H1 (cell line): ENCODE measurements at regions not wholly inside any gene's neighbourhood (a gene's known extent, or its start where the extent isn't known, plus 50 kb on each side); places are given as distances from the start of the nearest gene placed in this dataset.

ENCODE experiments used
- CTCF ChIA-PET: fragments of 300-600 bp; sonication (Branson Sonifier 250); formaldehyde crosslinking; loops from one replicate; lab custom pipeline; 2021; ENCODE audit not compliant: partially characterized antibody; lab: Charles Lee
- POLR2A ChIA-PET: fragments of 300-600 bp; sonication (Branson Sonifier 250); formaldehyde crosslinking; loops from one replicate; lab custom pipeline; 2021; ENCODE audit warnings: inconsistent platforms; ENCODE audit not compliant: partially characterized antibody; lab: Charles Lee
- DNase-seq, 2 experiments: peaks; one replicate each; pipeline versions ENCODE4 v3.0.0 to v3.0.0-alpha.2; 2010 to 2022; ENCODE audit warnings: low spot score in 2 of 2, low read depth in 1 of 2, mixed read lengths in 1 of 2
- FAIRE-seq: peaks from 2 replicates; lab custom pipeline; 2011; peaks lifted over from hg19 to GRCh38; lab: Jason Lieb, UNC
- H2AFZ ChIP-seq: 2 replicates; pipeline ENCODE4 v1.8.1; 2012; ENCODE audit warnings: low read length, inconsistent platforms
- H2AK5ac ChIP-seq: 2 replicates; pipeline ENCODE4 v1.6.1; 2013; ENCODE audit warnings: low read depth, low read length
- H2BK120ac ChIP-seq: replicated peaks from 2 replicates; pipeline ENCODE3; 2013; ENCODE audit warnings: low read depth, low read length, inconsistent platforms
- H2BK12ac ChIP-seq: 2 replicates; pipeline ENCODE4 v1.6.1; 2013; ENCODE audit warnings: low read depth, low read length
- H2BK15ac ChIP-seq: 2 replicates; pipeline ENCODE4 v1.6.1; 2013; ENCODE audit warnings: low read length
- H2BK20ac ChIP-seq: 2 replicates; pipeline ENCODE4 v1.6.1; 2013; ENCODE audit warnings: low read length
- H2BK5ac ChIP-seq: 2 replicates; pipeline ENCODE4 v1.6.1; 2013; ENCODE audit warnings: low read depth, low read length
- H3K14ac ChIP-seq: 2 replicates; pipeline ENCODE4 v1.6.1; 2013; ENCODE audit warnings: inconsistent platforms; ENCODE audit not compliant: insufficient read length
- H3K18ac ChIP-seq: 2 replicates; pipeline ENCODE4 v1.6.1; 2013; ENCODE audit warnings: low read length; ENCODE audit errors: extremely low read depth
- H3K23ac ChIP-seq: 2 replicates; pipeline ENCODE4 v1.6.1; 2013; ENCODE audit warnings: inconsistent platforms; ENCODE audit not compliant: insufficient read length
- H3K23me2 ChIP-seq: 2 replicates; pipeline ENCODE4 v1.6.1; 2013; ENCODE audit warnings: low read depth, low read length
- H3K27ac ChIP-seq: 2 replicates; pipeline ENCODE4 v1.6.1; 2011; ENCODE audit warnings: low read depth, low read length, inconsistent platforms
- H3K27me3 ChIP-seq, 4 experiments: replicated peaks in 1 of 4; 1 replicate in 1 of 4; 2 replicates in 3 of 4; pipeline versions ENCODE4 v1.6.1 to v1.8.1; 2011 to 2013; ENCODE audit warnings: low read length in 3 of 4, mild to moderate bottlenecking in 3 of 4, inconsistent platforms in 2 of 4, mixed read lengths in 2 of 4, moderate library complexity in 1 of 4; ENCODE audit not compliant: control insufficient read depth in 3 of 4, insufficient read depth in 3 of 4; ENCODE audit errors: extremely low read depth in 1 of 4
- H3K36me3 ChIP-seq, 4 experiments: 2 replicates each; pipeline versions ENCODE4 v1.6.1 to v1.8.1; 2011 to 2013; ENCODE audit warnings: mild to moderate bottlenecking in 4 of 4, low read length in 3 of 4, moderate library complexity in 2 of 4, control low read depth in 1 of 4, inconsistent platforms in 1 of 4; ENCODE audit not compliant: insufficient read depth in 4 of 4, control insufficient read depth in 2 of 4
- H3K4ac ChIP-seq: replicated peaks from 2 replicates; pipeline ENCODE3; 2013; ENCODE audit warnings: low read length, low read depth, mixed read lengths, inconsistent platforms; ENCODE audit not compliant: insufficient read length
- H3K4me1 ChIP-seq, 4 experiments: replicated peaks in 1 of 4; 1 replicate in 1 of 4; 2 replicates in 3 of 4; pipeline versions ENCODE4 v1.6.1 to v1.8.1; 2011 to 2013; ENCODE audit warnings: low read length in 3 of 4, inconsistent platforms in 2 of 4, mixed read lengths in 1 of 4; ENCODE audit not compliant: insufficient read depth in 4 of 4, control insufficient read depth in 3 of 4
- H3K4me2 ChIP-seq, 2 experiments: 2 replicates each; pipeline versions ENCODE4 v1.6.1 to v1.8.1; 2011 to 2013; ENCODE audit warnings: low read depth in 2 of 2, low read length in 2 of 2, control low read depth in 1 of 2, inconsistent platforms in 1 of 2, mild to moderate bottlenecking in 1 of 2; ENCODE audit not compliant: insufficient read depth in 1 of 2
- H3K4me3 ChIP-seq, 4 experiments: fragments of 200-600, 300-600 bp in 1 of 4; sonication (generic), shearing (Covaris generic), sonication (Bioruptor Twin) in 1 of 4; 2 replicates each; pipeline versions ENCODE4 v1.5.1 to v1.8.1; 2011 to 2016; ENCODE audit warnings: low read length in 4 of 4, low read depth in 3 of 4, control low read depth in 2 of 4, inconsistent platforms in 2 of 4, mild to moderate bottlenecking in 2 of 4, mixed read lengths in 1 of 4, moderate library complexity in 1 of 4; ENCODE audit not compliant: insufficient read depth in 2 of 4; ENCODE audit errors: extremely low read depth in 1 of 4
- H3K56ac ChIP-seq: replicated peaks from 2 replicates; pipeline ENCODE3; 2013; ENCODE audit warnings: low read depth, mild to moderate bottlenecking, mixed read lengths, low read length, inconsistent platforms; ENCODE audit not compliant: insufficient read length
- H3K79me1 ChIP-seq: 2 replicates; pipeline ENCODE4 v1.6.1; 2013; ENCODE audit warnings: low read depth, low read length, control low read depth
- H3K79me2 ChIP-seq, 2 experiments: 2 replicates each; pipeline versions ENCODE4 v1.6.1 to v1.8.1; 2012 to 2013; ENCODE audit warnings: low read length in 2 of 2, mild to moderate bottlenecking in 2 of 2, inconsistent platforms in 1 of 2; ENCODE audit not compliant: insufficient read depth in 2 of 2, control insufficient read depth in 1 of 2
- H3K9ac ChIP-seq, 4 experiments: replicated peaks in 1 of 4; 1 replicate in 1 of 4; 2 replicates in 3 of 4; pipeline versions ENCODE4 v1.6.1 to v1.8.1; 2011 to 2013; ENCODE audit warnings: low read depth in 3 of 4, low read length in 3 of 4, control low read depth in 2 of 4, mild to moderate bottlenecking in 2 of 4, moderate library complexity in 2 of 4, inconsistent platforms in 1 of 4; ENCODE audit errors: extremely low read depth in 1 of 4
- H3K9me3 ChIP-seq, 2 experiments: 2 replicates each; pipeline versions ENCODE4 v1.6.1 to v1.8.1; 2012 to 2013; ENCODE audit warnings: mild to moderate bottlenecking in 2 of 2, moderate library complexity in 2 of 2, control low read depth in 1 of 2, inconsistent platforms in 1 of 2, low read depth in 1 of 2, low read length in 1 of 2, mixed read lengths in 1 of 2; ENCODE audit not compliant: insufficient read depth in 2 of 2
- H4K20me1 ChIP-seq, 2 experiments: replicated peaks in 1 of 2; 2 replicates each; pipeline versions ENCODE3 to v1.8.1; 2011 to 2013; ENCODE audit warnings: inconsistent platforms in 2 of 2, low read length in 2 of 2, mild to moderate bottlenecking in 1 of 2; ENCODE audit not compliant: insufficient read depth in 2 of 2, control insufficient read depth in 1 of 2
- H4K5ac ChIP-seq: 2 replicates; pipeline ENCODE4 v1.6.1; 2013; ENCODE audit warnings: low read length, low read depth, mixed read lengths, inconsistent platforms; ENCODE audit not compliant: insufficient read length
- H4K8ac ChIP-seq: 2 replicates; pipeline ENCODE4 v1.8.0; 2013; ENCODE audit warnings: mild to moderate bottlenecking, moderate library complexity, low read length, inconsistent platforms; ENCODE audit not compliant: insufficient read depth; ENCODE audit errors: extremely low read depth
- H4K91ac ChIP-seq: replicated peaks from 2 replicates; pipeline ENCODE3; 2013; ENCODE audit warnings: low read length, mixed read lengths, inconsistent platforms; ENCODE audit not compliant: insufficient read length
- GTF2F1 ChIP-seq: IDR thresholded peaks from 2 replicates; pipeline ENCODE4 v1.6.1; 2012; ENCODE audit warnings: low read depth, low read length, improper control_type of control experiment, borderline replicate concordance
- HDAC2 ChIP-seq, 2 experiments: fragments of 300-600 bp in 1 of 2; sonication (generic) in 1 of 2; IDR thresholded peaks; 2 replicates each; pipeline ENCODE4 v1.6.1; 2011 to 2012; ENCODE audit warnings: low read depth in 2 of 2, low read length in 2 of 2, mild to moderate bottlenecking in 2 of 2, moderate library complexity in 2 of 2, borderline replicate concordance in 1 of 2, inconsistent platforms in 1 of 2
- JUN ChIP-seq: IDR thresholded peaks from 2 replicates; pipeline ENCODE4 v1.6.1; 2011; ENCODE audit warnings: low read depth, mild to moderate bottlenecking, improper control_type of control experiment, low read length
- JUND ChIP-seq: IDR thresholded peaks from 2 replicates; pipeline ENCODE4 v1.6.1; 2011; ENCODE audit warnings: mild to moderate bottlenecking, improper control_type of control experiment, low read length
- MAFK ChIP-seq: IDR thresholded peaks from 2 replicates; pipeline ENCODE4 v1.6.1; 2012; ENCODE audit warnings: low read depth, mild to moderate bottlenecking, improper control_type of control experiment, low read length
- NANOG ChIP-seq: IDR thresholded peaks from 2 replicates; pipeline ENCODE4 v1.6.1; 2011; ENCODE audit warnings: low read length, low read depth, mild to moderate bottlenecking, inconsistent platforms; ENCODE audit not compliant: insufficient read depth, poor library complexity, severe bottlenecking
- POLR2A ChIP-seq, 2 experiments: IDR thresholded peaks; 1 replicate in 1 of 2; 2 replicates in 1 of 2; pipeline ENCODE4 v1.6.1; 2011; ENCODE audit warnings: low read depth in 2 of 2, low read length in 2 of 2, mild to moderate bottlenecking in 2 of 2; ENCODE audit errors: control extremely low read depth in 1 of 2
- SIN3A ChIP-seq, 2 experiments: IDR thresholded peaks in 1 of 2; conservative IDR thresholded peaks in 1 of 2; 2 replicates each; pipeline ENCODE4 v1.6.1; 2011 to 2012; ENCODE audit warnings: low read length in 2 of 2, improper control_type of control experiment in 1 of 2, low read depth in 1 of 2, mild to moderate bottlenecking in 1 of 2
- SIRT6 ChIP-seq: IDR thresholded peaks from one replicate; pipeline ENCODE4 v1.7.1; 2012; ENCODE audit warnings: low read length, inconsistent platforms
- SIX5 ChIP-seq: IDR thresholded peaks from 2 replicates; pipeline ENCODE4 v1.6.1; 2011; ENCODE audit warnings: mild to moderate bottlenecking, low read depth, low read length
- SP2 ChIP-seq: IDR thresholded peaks from 2 replicates; pipeline ENCODE4 v1.6.1; 2012; ENCODE audit warnings: mild to moderate bottlenecking, low read length, inconsistent platforms
- SRF ChIP-seq: IDR thresholded peaks from 2 replicates; pipeline ENCODE4 v1.6.1; 2011; ENCODE audit warnings: mild to moderate bottlenecking, low read depth, low read length, moderate library complexity
- WGBS, 2 experiments: shearing (Covaris generic) in 1 of 2; methylation state at CpG; one replicate each; pipeline versions ENCODE4 v1.1.6 to v1.1.7; 2013 to 2015; ENCODE audit warnings: low lambda C conversion rate in 2 of 2, mixed read lengths in 2 of 2, inconsistent platforms in 1 of 2, low coverage in 1 of 2, missing lambda C conversion rate in 1 of 2; ENCODE audit not compliant: insufficient replicate concordance in 2 of 2, insufficient coverage in 1 of 2, insufficient read length in 1 of 2; ENCODE audit errors: extremely low coverage in 1 of 2, missing lambda C conversion rate in 1 of 2; 5-methylcytosine and 5-hydroxymethylcytosine counted together
- TF ChIP-seq, protein P1 (sequence below): IDR thresholded peaks from 2 replicates; pipeline ENCODE4 v1.6.1; 2012; ENCODE audit warnings: inconsistent platforms

DNA sequence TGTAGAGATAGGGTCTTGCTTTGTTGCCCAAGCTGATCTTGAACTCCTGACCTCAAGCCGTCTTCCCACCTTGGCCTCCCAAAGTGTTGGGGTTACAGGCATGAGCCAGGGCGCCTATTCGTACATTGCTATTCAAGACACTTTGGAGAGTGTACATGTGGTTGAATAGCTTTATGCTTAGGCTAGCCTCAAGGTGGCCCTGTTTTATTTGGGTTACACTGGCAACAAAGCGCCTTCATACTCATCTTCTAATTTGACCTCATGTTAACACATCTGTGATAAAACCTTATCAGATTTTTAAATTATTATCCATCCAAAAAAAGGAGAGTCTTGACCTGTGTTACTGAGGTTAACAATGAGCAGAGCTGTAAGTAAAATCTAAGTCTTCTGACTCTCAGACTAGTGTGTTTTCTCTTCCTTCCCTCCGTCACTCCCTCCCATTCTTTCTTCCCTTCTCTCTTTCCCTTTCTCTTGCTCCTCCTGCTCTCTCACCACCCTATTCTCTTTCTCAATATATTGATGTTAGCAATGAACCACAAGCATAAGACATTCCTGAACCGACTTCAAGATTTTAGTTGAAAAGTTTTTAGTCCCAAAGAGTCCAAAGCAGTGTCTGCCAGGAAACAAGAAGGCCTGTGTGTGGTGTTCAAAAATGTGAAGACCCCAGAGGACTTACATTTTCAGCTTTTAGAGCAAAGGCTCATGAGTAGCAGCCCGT is 603.7 kb upstream of the CFAP20DC start:
- no peak overlapping the region for H4K5ac ChIP-seq
- no peak overlapping the region for H2BK15ac ChIP-seq
- FAIRE-seq (no peak), DNase-seq (no peak)
- H3K79me1 ChIP-seq: no peaks in the 10 kb centered on the region
- no peak overlapping the region for H4K8ac ChIP-seq
- H3K4ac ChIP-seq: no peak overlapping the region
- no peaks in the 10 kb centered on the region for H3K4me1 ChIP-seq
- no peak overlapping the region for H3K9ac ChIP-seq
- no peak overlapping the region for H3K27ac ChIP-seq
- no peaks in the 10 kb centered on the region for H3K27me3 ChIP-seq
- H2BK12ac ChIP-seq: no peak overlapping the region
- no peak overlapping the region for H2BK120ac ChIP-seq
- H3K56ac ChIP-seq: no peak overlapping the region
- no peak overlapping the region for H2AK5ac ChIP-seq
- H2BK5ac ChIP-seq: no peak overlapping the region
- H4K91ac ChIP-seq: no peak overlapping the region
- 94% methylated on average over 7 of the region's 7 CpGs; no CpG with 5 or more reads in 1 of the 2 experiments for WGBS, 2 experiments
- no peaks in the 10 kb centered on the region for H3K23me2 ChIP-seq
- no peak overlapping the region for H3K14ac ChIP-seq
- H3K18ac ChIP-seq: no peak overlapping the region
- H3K9me3 ChIP-seq: peaks cover 0 to 4% of the 10 kb centered on the region in 2 experiments; a peak in 1 of 4 replicates
- H4K20me1 ChIP-seq: no peaks in the 10 kb centered on the region
- ChIA-PET POLR2A (no interaction called here), CTCF (interaction anchor here (0.7 to 1.0 kb wide), 2 partner anchors 30 to 379 kb away, joined by 3 read pairs; no protein-coding TSS in a partner anchor)
- H2BK20ac ChIP-seq: no peak overlapping the region
- no peaks in the 10 kb centered on the region for H3K36me3 ChIP-seq
- H2AFZ ChIP-seq: peak overlapping the region; percentile 70
- no peak overlapping the region for H3K23ac ChIP-seq
- H3K4me3 ChIP-seq: no peak overlapping the region
- H3K4me2 ChIP-seq: no peak overlapping the region
- no peaks in the 10 kb centered on the region for H3K79me2 ChIP-seq
- no peak for TF ChIP-seq MAFK
- no peak for TF ChIP-seq SP2
- TF ChIP-seq SIRT6: no peak
- no peak for TF ChIP-seq NANOG
- TF ChIP-seq JUND: no peak
- TF ChIP-seq SIX5: no peak
- TF ChIP-seq HDAC2 (IDR thresholded peaks at IDR 0.05; ENCODE audit: borderline replicate concordance in 1 of 2, low read depth in 2 of 2, low read length in 2 of 2): no peak
- TF ChIP-seq GTF2F1: no peak
- no peak for TF ChIP-seq SIN3A (conservative IDR thresholded peaks at IDR 0.05 in 1 of 2, IDR thresholded peaks at IDR 0.05 in 1 of 2; ENCODE audit: low read depth in 1 of 2, low read length in 2 of 2)
- no peak for TF ChIP-seq JUN
- no peak for TF ChIP-seq SRF
- TF ChIP-seq POLR2A (IDR thresholded peaks at IDR 0.05; ENCODE audit: control extremely low read depth in 1 of 2, low read depth in 2 of 2, low read length in 2 of 2): no peak
- TF ChIP-seq, protein P1, sequence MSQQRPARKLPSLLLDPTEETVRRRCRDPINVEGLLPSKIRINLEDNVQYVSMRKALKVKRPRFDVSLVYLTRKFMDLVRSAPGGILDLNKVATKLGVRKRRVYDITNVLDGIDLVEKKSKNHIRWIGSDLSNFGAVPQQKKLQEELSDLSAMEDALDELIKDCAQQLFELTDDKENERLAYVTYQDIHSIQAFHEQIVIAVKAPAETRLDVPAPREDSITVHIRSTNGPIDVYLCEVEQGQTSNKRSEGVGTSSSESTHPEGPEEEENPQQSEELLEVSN: no peak
